IPS-20b (cell line): ENCODE measurements at regions not wholly inside any gene's neighbourhood (a gene's known extent, or its start where the extent isn't known, plus 50 kb on each side); places are given as distances from the start of the nearest gene placed in this dataset.
"Not testable (repeated sequence)": the region's sequence is repeated elsewhere in the genome, so short reads cannot be mapped to it uniquely, and the experiment has no call there.

Experiments used
- H3K27ac ChIP-seq: one replicate; pipeline ENCODE4 v1.5.1; 2013; ENCODE audit warnings: low read length
- H3K27me3 ChIP-seq: 2 replicates; pipeline ENCODE4 v1.6.1; 2013; ENCODE audit warnings: mild to moderate bottlenecking, low read length, inconsistent platforms; ENCODE audit not compliant: insufficient read depth
- H3K36me3 ChIP-seq: 2 replicates; pipeline ENCODE4 v1.6.1; 2013; ENCODE audit warnings: low read depth, mild to moderate bottlenecking, inconsistent platforms, low read length, moderate library complexity; ENCODE audit not compliant: insufficient read depth
- H3K4me1 ChIP-seq: 2 replicates; pipeline ENCODE4 v1.6.1; 2013; ENCODE audit warnings: mild to moderate bottlenecking, control low read depth, inconsistent platforms, low read length, moderate library complexity; ENCODE audit not compliant: insufficient read depth
- H3K4me3 ChIP-seq: 2 replicates; pipeline ENCODE4 v1.5.1; 2013; ENCODE audit warnings: mild to moderate bottlenecking, low read length, inconsistent platforms
- H3K9ac ChIP-seq: 2 replicates; pipeline ENCODE4 v1.6.1; 2013; ENCODE audit warnings: low read depth, mild to moderate bottlenecking, inconsistent platforms, low read length, moderate library complexity
- H3K9me3 ChIP-seq: 2 replicates; pipeline ENCODE4 v1.6.1; 2013; ENCODE audit warnings: mild to moderate bottlenecking, low read depth, low read length, inconsistent platforms; ENCODE audit not compliant: insufficient read depth

GRCh38 chr22:27312966-27313855 lies 488.3 kb downstream of the MN1 start:
- Histone ChIP-seq H3K27me3 (peaks cover 14% of the 10 kb centered on the region), H3K9ac (no peak overlapping the region), H3K4me3 (no peak overlapping the region), H3K9me3 (no peaks in the 10 kb centered on the region), H3K36me3 (no peaks in the 10 kb centered on the region), H3K27ac (no peak overlapping the region), H3K4me1 (peaks cover 19% of the 10 kb centered on the region)

- H3K9me3 ChIP-seq = peaks cover 4% of the 10 kb centered on the region
- H3K4me1 ChIP-seq = peaks cover 27% of the 10 kb centered on the region
- H3K27me3 ChIP-seq = peaks cover 14% of the 10 kb centered on the region
- no peak overlapping the region for H3K4me3 ChIP-seq
- no peak overlapping the region for H3K27ac ChIP-seq
- H3K9ac ChIP-seq = no peak overlapping the region
- H3K36me3 ChIP-seq = no peaks in the 10 kb centered on the region
These were observed 487.2 kb downstream of the MN1 start for GRCh38 chr22:27314276-27314807.

GRCh38 chr22:27315833-27316232 lies 485.7 kb downstream of the MN1 start:
- Histone ChIP-seq H3K9me3 (peaks cover 8% of the 10 kb centered on the region), H3K4me1 (peaks cover 25% of the 10 kb centered on the region), H3K27me3 (peaks cover 11% of the 10 kb centered on the region), H3K36me3 (no peaks in the 10 kb centered on the region), H3K4me3 (no peak overlapping the region), H3K9ac (no peak overlapping the region), H3K27ac (no peak overlapping the region)

- H3K4me3 ChIP-seq = no peak overlapping the region
- H3K4me1 ChIP-seq = peaks cover 14% of the 10 kb centered on the region
- H3K9ac ChIP-seq = no peak overlapping the region
- H3K9me3 ChIP-seq = peaks cover 8% of the 10 kb centered on the region
- no peaks in the 10 kb centered on the region for H3K27me3 ChIP-seq
- H3K36me3 ChIP-seq = no peaks in the 10 kb centered on the region
- no peak overlapping the region for H3K27ac ChIP-seq
These were observed 484.5 kb downstream of the MN1 start for GRCh38 chr22:27317096-27317495.

GRCh38 chr22:27317971-27318428 lies 483.6 kb downstream of the MN1 start:
- H3K27ac ChIP-seq = no peak overlapping the region
- peaks cover 11% of the 10 kb centered on the region for H3K4me1 ChIP-seq
- no peak overlapping the region for H3K4me3 ChIP-seq

GRCh38 chr22:27318516-27318915 lies 483.0 kb downstream of the MN1 start:
- no peak overlapping the region for H3K4me3 ChIP-seq
- no peak overlapping the region for H3K27ac ChIP-seq
- H3K4me1 ChIP-seq = peaks cover 14% of the 10 kb centered on the region
- peaks cover 3% of the 10 kb centered on the region; the same call in 1 of the 2 replicates for H3K27me3 ChIP-seq
- H3K9ac ChIP-seq = no peak overlapping the region
- H3K9me3 ChIP-seq = peaks cover 8% of the 10 kb centered on the region
- H3K36me3 ChIP-seq = no peaks in the 10 kb centered on the region

More at GRCh38 chr22:27317971-27318428, 483.6 kb downstream of the MN1 start:
- no peaks in the 10 kb centered on the region for H3K36me3 ChIP-seq
- H3K9ac ChIP-seq = no peak overlapping the region
- H3K9me3 ChIP-seq = peaks cover 8% of the 10 kb centered on the region
- 0 out of 2 replicates have a peak, but pooled peaks cover under 1% of the 10 kb centered on the region for H3K27me3 ChIP-seq

GRCh38 chr22:27323661-27324060 lies 477.9 kb downstream of the MN1 start:
- Histone ChIP-seq H3K9ac (no peak overlapping the region), H3K27ac (no peak overlapping the region), H3K4me3 (no peak overlapping the region), H3K36me3 (no peaks in the 10 kb centered on the region), H3K9me3 (peaks cover 8% of the 10 kb centered on the region), H3K27me3 (peaks cover 3% of the 10 kb centered on the region; the same call in 1 of the 2 replicates), H3K4me1 (peaks cover 10% of the 10 kb centered on the region; the same call in 1 of the 2 replicates)

- H3K9ac ChIP-seq, H3K27me3 ChIP-seq, H3K4me1 ChIP-seq: not testable (repeated sequence)
These were observed 476.6 kb downstream of the MN1 start for GRCh38 chr22:27324908-27325307.

GRCh38 chr22:27327497-27327896 lies 474.1 kb downstream of the MN1 start:
- Histone ChIP-seq H3K4me3 (no peak overlapping the region), H3K9me3 (no peaks in the 10 kb centered on the region), H3K9ac (no peak overlapping the region), H3K4me1 (peaks cover 15% of the 10 kb centered on the region; the same call in 1 of the 2 replicates), H3K27me3 (peaks cover 13% of the 10 kb centered on the region; the same call in 1 of the 2 replicates), H3K36me3 (no peaks in the 10 kb centered on the region), H3K27ac (no peak overlapping the region)

More at GRCh38 chr22:27324908-27325307, 476.6 kb downstream of the MN1 start:
- not testable (repeated sequence) for H3K9me3 ChIP-seq, H3K36me3 ChIP-seq, H3K4me3 ChIP-seq, H3K27ac ChIP-seq

GRCh38 chr22:27327981-27328721 lies 473.4 kb downstream of the MN1 start:
- Histone ChIP-seq H3K9me3 (no peaks in the 10 kb centered on the region), H3K4me3 (no peak overlapping the region), H3K36me3 (no peaks in the 10 kb centered on the region), H3K27me3 (peaks cover 11% of the 10 kb centered on the region; the same call in 1 of the 2 replicates), H3K9ac (no peak overlapping the region), H3K4me1 (peaks cover 10% of the 10 kb centered on the region; the same call in 1 of the 2 replicates), H3K27ac (no peak overlapping the region)

GRCh38 chr22:27329131-27329850 lies 472.3 kb downstream of the MN1 start:
- Histone ChIP-seq H3K27ac (no peak overlapping the region), H3K27me3 (peaks cover 10% of the 10 kb centered on the region; the same call in 1 of the 2 replicates), H3K9me3 (no peaks in the 10 kb centered on the region), H3K36me3 (no peaks in the 10 kb centered on the region), H3K4me1 (peaks cover 9% of the 10 kb centered on the region; the same call in 1 of the 2 replicates), H3K9ac (no peak overlapping the region), H3K4me3 (peak overlapping the region; percentile 29; the same call in 1 of the 2 replicates)
